K562 (cell line): ENCODE measurements at regions not wholly inside any gene's neighbourhood (a gene's known extent, or its start where the extent isn't known, plus 50 kb on each side); places are given as distances from the start of the nearest gene placed in this dataset.

ENCODE experiments used
- EZH2 ChIP-seq: IDR thresholded peaks from 2 replicates; pipeline ENCODE4 v1.6.1; 2012; ENCODE audit warnings: low read depth, mild to moderate bottlenecking, inconsistent platforms, low read length, borderline replicate concordance
- GTF2F1 ChIP-seq: IDR thresholded peaks from 2 replicates; pipeline ENCODE4 v1.6.1; 2011; ENCODE audit warnings: low read depth, low read length, improper control_type of control experiment
- GTF3C2 ChIP-seq: IDR thresholded peaks from 3 replicates; pipeline ENCODE4 v1.6.1; 2011; ENCODE audit warnings: borderline replicate concordance, mild to moderate bottlenecking, moderate library complexity; ENCODE audit not compliant: insufficient read length; ENCODE audit errors: extremely low read depth
- JUND ChIP-seq, 2 experiments: IDR thresholded peaks; 2 replicates in 1 of 2; 3 replicates in 1 of 2; pipeline ENCODE4 v1.6.1; 2011; ENCODE audit warnings: borderline replicate concordance in 2 of 2, low read depth in 2 of 2, low read length in 2 of 2, improper control_type of control experiment in 1 of 2, missing biosample characterization in 1 of 2, missing genetic modification characterization in 1 of 2, missing genetic modification reagents in 1 of 2
- MXI1 ChIP-seq: IDR thresholded peaks from 2 replicates; pipeline ENCODE4 v1.6.1; 2011; ENCODE audit warnings: low read depth, mild to moderate bottlenecking, improper control_type of control experiment, low read length
- RHOXF2B ChIP-seq: fragments of 250-450 bp; sonication (Bioruptor Pico); conservative IDR thresholded peaks from 2 replicates; pipeline ENCODE4 v1.5.1; 2021
- ZNF24 ChIP-seq: fragments of 450-650 bp; IDR thresholded peaks from 2 replicates; pipeline ENCODE4 v1.6.1; 2016
- TF ChIP-seq, protein P1 (sequence below): sonication (generic); formaldehyde crosslinking; IDR thresholded peaks from 2 replicates; pipeline ENCODE4 v1.8.1; 2023; ENCODE audit warnings: mild to moderate bottlenecking, missing genetic modification reagents, moderate library complexity
- TF ChIP-seq, protein P2 (sequence below): sonication (generic); formaldehyde crosslinking; IDR thresholded peaks from 2 replicates; pipeline ENCODE4 v1.8.0; 2022; ENCODE audit warnings: mild to moderate bottlenecking, missing genetic modification reagents

DNA sequence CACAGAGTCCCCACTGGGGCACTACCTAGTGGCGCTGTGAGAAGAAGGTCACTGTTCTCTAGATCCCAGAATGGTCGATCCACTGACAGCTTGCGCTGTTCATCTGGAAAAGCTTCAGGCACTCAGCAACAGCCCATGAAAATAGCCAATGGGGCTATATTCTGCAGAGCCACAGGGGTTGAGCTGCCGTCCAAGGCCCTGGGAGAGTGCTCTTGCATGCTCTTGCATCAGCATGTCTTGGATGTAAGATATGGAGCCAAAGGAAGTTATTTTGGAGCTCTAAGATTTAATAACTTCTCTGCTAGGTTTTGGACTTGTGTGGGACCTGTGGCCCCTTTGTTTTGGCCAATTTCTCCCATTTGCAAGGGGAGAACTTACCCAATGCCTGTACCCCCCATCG lies 164.7 kb upstream of the HNMT start:
- TF ChIP-seq EZH2 (no peak), ZNF24 (no peak), RHOXF2B (no peak), MXI1 (no peak), GTF3C2 (no peak), JUND (IDR thresholded peaks at IDR 0.05; ENCODE audit: borderline replicate concordance, low read depth, low read length) (no peak), JUND (tag; IDR thresholded peaks at IDR 0.05; ENCODE audit: borderline replicate concordance, low read depth, low read length) (no peak), GTF2F1 (no peak)
- TF ChIP-seq, protein P1, sequence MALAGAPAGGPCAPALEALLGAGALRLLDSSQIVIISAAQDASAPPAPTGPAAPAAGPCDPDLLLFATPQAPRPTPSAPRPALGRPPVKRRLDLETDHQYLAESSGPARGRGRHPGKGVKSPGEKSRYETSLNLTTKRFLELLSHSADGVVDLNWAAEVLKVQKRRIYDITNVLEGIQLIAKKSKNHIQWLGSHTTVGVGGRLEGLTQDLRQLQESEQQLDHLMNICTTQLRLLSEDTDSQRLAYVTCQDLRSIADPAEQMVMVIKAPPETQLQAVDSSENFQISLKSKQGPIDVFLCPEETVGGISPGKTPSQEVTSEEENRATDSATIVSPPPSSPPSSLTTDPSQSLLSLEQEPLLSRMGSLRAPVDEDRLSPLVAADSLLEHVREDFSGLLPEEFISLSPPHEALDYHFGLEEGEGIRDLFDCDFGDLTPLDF, result no peak
- TF ChIP-seq, protein P2, sequence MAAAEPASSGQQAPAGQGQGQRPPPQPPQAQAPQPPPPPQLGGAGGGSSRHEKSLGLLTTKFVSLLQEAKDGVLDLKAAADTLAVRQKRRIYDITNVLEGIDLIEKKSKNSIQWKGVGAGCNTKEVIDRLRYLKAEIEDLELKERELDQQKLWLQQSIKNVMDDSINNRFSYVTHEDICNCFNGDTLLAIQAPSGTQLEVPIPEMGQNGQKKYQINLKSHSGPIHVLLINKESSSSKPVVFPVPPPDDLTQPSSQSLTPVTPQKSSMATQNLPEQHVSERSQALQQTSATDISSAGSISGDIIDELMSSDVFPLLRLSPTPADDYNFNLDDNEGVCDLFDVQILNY (CRISPR knock-in tag), result no peak
